ENCODE measurements at regions not wholly inside any gene's neighbourhood (a gene's known extent, or its start where the extent isn't known, plus 50 kb on each side); places are given as distances from the start of the nearest gene placed in this dataset.

DNA sequence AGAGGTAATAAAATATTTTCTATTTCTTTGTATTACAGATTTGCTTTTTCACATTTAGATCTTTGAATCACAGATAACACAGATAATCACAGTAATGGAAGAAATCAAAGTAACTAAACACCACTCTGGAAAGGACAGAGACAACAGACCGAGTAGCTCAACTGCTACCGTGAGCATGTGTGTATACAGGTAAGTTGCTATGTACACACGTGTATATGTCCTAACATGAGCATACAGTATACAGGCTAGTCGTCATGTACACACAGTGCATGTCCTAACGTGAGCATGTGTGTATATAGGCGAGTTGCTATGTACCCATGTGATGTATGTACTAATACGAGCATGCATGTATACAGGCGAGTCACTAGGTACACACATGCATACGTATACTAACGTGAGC is 379.0 kb downstream of the THBS2 start:
- Histone ChIP-seq H3K18ac (ENCODE audit: low read depth, low read length) (no peak overlapping the region), H3K56ac (ENCODE audit: extremely low read depth, insufficient read depth, low read length) (no peak overlapping the region), H2BK15ac (ENCODE audit: low read depth, low read length) (no peak overlapping the region), H4K20me1 (ENCODE audit: insufficient read depth, low read length) (no peaks in the 10 kb centered on the region), H2BK20ac (ENCODE audit: low read depth, low read length) (no peak overlapping the region), H3K14ac (replicated peaks; ENCODE audit: low read depth, low read length) (no peak overlapping the region), H4K91ac (ENCODE audit: insufficient read depth, low read depth, low read length) (no peak overlapping the region), H3K4ac (ENCODE audit: low read depth, low read length) (no peak overlapping the region), H3K36me3 (ENCODE audit: control insufficient read depth, insufficient read depth, low read length) (no peaks in the 10 kb centered on the region), H3K4me1 (ENCODE audit: control insufficient read depth, insufficient read depth, low read length) (no peaks in the 10 kb centered on the region), H3K23ac (ENCODE audit: low read depth, low read length) (no peak overlapping the region), H4K5ac (ENCODE audit: low read depth, low read length) (no peak overlapping the region), H2AFZ (replicated peaks; ENCODE audit: low read length, poor library complexity) (no peak overlapping the region), H2BK120ac (ENCODE audit: low read depth, low read length) (no peak overlapping the region), H3K4me3 (ENCODE audit: insufficient read depth, low read depth, low read length) (no peak overlapping the region), H3K27me3 (ENCODE audit: control insufficient read depth, insufficient read depth, low read length) (no peaks in the 10 kb centered on the region; the same call in 1 of the 2 replicates), H3K79me1 (ENCODE audit: low read depth in 1 of 2, low read length in 2 of 2) (no peaks in the 10 kb centered on the region), H3K4me2 (ENCODE audit: low read depth, low read length) (no peak overlapping the region), H2AK9ac (replicated peaks; ENCODE audit: low read depth, low read length, poor library complexity) (no peak overlapping the region), H3K9ac (ENCODE audit: low read depth, low read length) (no peak overlapping the region), H3K9me1 (ENCODE audit: insufficient read depth, low read length) (no peaks in the 10 kb centered on the region), H2AK5ac (ENCODE audit: low read depth, low read length) (no peak overlapping the region), H2BK5ac (ENCODE audit: low read depth, low read length, poor library complexity, severe bottlenecking) (no peak overlapping the region), H3K9me3 (ENCODE audit: control insufficient read depth, insufficient read depth, low read length) (0 out of 2 replicates have a peak, but pooled peaks cover 4% of the 10 kb centered on the region), H3K27ac (ENCODE audit: insufficient read depth, low read length) (no peak overlapping the region), H4K8ac (ENCODE audit: low read depth in 2 of 2, low read length in 2 of 2) (no peak overlapping the region)
- DNase-seq (no peak), ATAC-seq (ENCODE audit: low read depth) (no peak)
- dilution Hi-C loops (cut with HindIII; ENCODE audit: low sequenced_read_pairs, unreplicated experiment), result no loop called here
- in situ Hi-C loops (cut with MboI; ENCODE audit: low sequenced_read_pairs), result loop anchor here (25.0 kb wide), 1 partner anchor 962 kb away; no protein-coding TSS in a partner anchor
- no peak for TF ChIP-seq SMC3 (IDR thresholded peaks at IDR 0.05; ENCODE audit: low read depth, low read length)
- no peak for TF ChIP-seq BHLHE40 (IDR thresholded peaks at IDR 0.05; ENCODE audit: low read depth, low read length)
- no peak for TF ChIP-seq RCOR1 (IDR thresholded peaks at IDR 0.05; ENCODE audit: insufficient replicate concordance, low read length)
- no peak for TF ChIP-seq CEBPB (IDR thresholded peaks at IDR 0.05; ENCODE audit: low read depth, low read length)
- TF ChIP-seq NFE2L2 (IDR thresholded peaks at IDR 0.05; ENCODE audit: low read depth, low read length), result no peak
- no peak for TF ChIP-seq RAD21 (IDR thresholded peaks at IDR 0.05; ENCODE audit: low read length)
- no peak for TF ChIP-seq MXI1 (IDR thresholded peaks at IDR 0.05; ENCODE audit: borderline replicate concordance, low read depth, low read length)
- TF ChIP-seq, protein P1, sequence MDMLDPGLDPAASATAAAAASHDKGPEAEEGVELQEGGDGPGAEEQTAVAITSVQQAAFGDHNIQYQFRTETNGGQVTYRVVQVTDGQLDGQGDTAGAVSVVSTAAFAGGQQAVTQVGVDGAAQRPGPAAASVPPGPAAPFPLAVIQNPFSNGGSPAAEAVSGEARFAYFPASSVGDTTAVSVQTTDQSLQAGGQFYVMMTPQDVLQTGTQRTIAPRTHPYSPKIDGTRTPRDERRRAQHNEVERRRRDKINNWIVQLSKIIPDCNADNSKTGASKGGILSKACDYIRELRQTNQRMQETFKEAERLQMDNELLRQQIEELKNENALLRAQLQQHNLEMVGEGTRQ (IDR thresholded peaks at IDR 0.05; ENCODE audit: low read depth, low read length), result no peak
- TF ChIP-seq, protein P2, sequence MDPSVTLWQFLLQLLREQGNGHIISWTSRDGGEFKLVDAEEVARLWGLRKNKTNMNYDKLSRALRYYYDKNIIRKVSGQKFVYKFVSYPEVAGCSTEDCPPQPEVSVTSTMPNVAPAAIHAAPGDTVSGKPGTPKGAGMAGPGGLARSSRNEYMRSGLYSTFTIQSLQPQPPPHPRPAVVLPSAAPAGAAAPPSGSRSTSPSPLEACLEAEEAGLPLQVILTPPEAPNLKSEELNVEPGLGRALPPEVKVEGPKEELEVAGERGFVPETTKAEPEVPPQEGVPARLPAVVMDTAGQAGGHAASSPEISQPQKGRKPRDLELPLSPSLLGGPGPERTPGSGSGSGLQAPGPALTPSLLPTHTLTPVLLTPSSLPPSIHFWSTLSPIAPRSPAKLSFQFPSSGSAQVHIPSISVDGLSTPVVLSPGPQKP (IDR thresholded peaks at IDR 0.05; ENCODE audit: borderline replicate concordance, low read depth, low read length), result no peak
- TF ChIP-seq MAFK (IDR thresholded peaks at IDR 0.05; ENCODE audit: low read depth, low read length), result no peak
- TF ChIP-seq RFX5 (IDR thresholded peaks at IDR 0.05; ENCODE audit: low read depth, low read length), result no peak
- TF ChIP-seq MAZ (IDR thresholded peaks at IDR 0.05; ENCODE audit: borderline replicate concordance, low read depth, low read length), result no peak
- no peak for TF ChIP-seq FOS (IDR thresholded peaks at IDR 0.05; ENCODE audit: low read depth, low read length)
- no peak for TF ChIP-seq CHD1 (IDR thresholded peaks at IDR 0.05; ENCODE audit: low read depth, low read length)
- TF ChIP-seq POLR2A (IDR thresholded peaks at IDR 0.05; ENCODE audit: low read depth, low read length), result no peak
- TF ChIP-seq, protein P3, sequence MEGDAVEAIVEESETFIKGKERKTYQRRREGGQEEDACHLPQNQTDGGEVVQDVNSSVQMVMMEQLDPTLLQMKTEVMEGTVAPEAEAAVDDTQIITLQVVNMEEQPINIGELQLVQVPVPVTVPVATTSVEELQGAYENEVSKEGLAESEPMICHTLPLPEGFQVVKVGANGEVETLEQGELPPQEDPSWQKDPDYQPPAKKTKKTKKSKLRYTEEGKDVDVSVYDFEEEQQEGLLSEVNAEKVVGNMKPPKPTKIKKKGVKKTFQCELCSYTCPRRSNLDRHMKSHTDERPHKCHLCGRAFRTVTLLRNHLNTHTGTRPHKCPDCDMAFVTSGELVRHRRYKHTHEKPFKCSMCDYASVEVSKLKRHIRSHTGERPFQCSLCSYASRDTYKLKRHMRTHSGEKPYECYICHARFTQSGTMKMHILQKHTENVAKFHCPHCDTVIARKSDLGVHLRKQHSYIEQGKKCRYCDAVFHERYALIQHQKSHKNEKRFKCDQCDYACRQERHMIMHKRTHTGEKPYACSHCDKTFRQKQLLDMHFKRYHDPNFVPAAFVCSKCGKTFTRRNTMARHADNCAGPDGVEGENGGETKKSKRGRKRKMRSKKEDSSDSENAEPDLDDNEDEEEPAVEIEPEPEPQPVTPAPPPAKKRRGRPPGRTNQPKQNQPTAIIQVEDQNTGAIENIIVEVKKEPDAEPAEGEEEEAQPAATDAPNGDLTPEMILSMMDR (conservative IDR thresholded peaks at IDR 0.05; ENCODE audit: low read depth, low read length), result no peak
- POLR2A ChIA-PET (ENCODE audit: unreplicated experiment), result no interaction called here
- WGBS, 2 experiments (ENCODE audit: extremely low coverage in 2 of 2, insufficient read length in 1 of 2), result 40% methylated on average over 1 of the region's 10 CpGs; no CpG with 5 or more reads in 1 of the 2 experiments
- intact Hi-C loops (cut with micrococcal nuclease), result no loop called here
- no TSS peak for BruUV-seq (replicated peaks)
- CTCF ChIA-PET, result no interaction called here
